Adipocyte (in vitro differentiated cells): ENCODE measurements at regions not wholly inside any gene's neighbourhood (a gene's known extent, or its start where the extent isn't known, plus 50 kb on each side); places are given as distances from the start of the nearest gene placed in this dataset.
A peak's percentile ranks its signal among the peaks of the same experiment; 100 is the strongest.
"Not testable (repeated sequence)": the region's sequence is repeated elsewhere in the genome, so short reads cannot be mapped to it uniquely, and the experiment has no call there.

ENCODE experiments used
- DNase-seq: peaks from one replicate; pipeline ENCODE4 v3.0.0-alpha.2; 2015; ENCODE audit warnings: low read depth
- H3K27me3 ChIP-seq: replicated peaks from 2 replicates; pipeline ENCODE4 v1.7.0; 2013; ENCODE audit warnings: mild to moderate bottlenecking, low read length, moderate library complexity; ENCODE audit not compliant: control insufficient read depth, insufficient read depth
- H3K36me3 ChIP-seq: 2 replicates; pipeline ENCODE4 v1.7.0; 2013; ENCODE audit warnings: low read length, mild to moderate bottlenecking, moderate library complexity; ENCODE audit not compliant: control insufficient read depth, insufficient read depth, severe bottlenecking
- H3K4me1 ChIP-seq: 2 replicates; pipeline ENCODE4 v1.7.0; 2013; ENCODE audit warnings: mild to moderate bottlenecking, low read length, moderate library complexity; ENCODE audit not compliant: control insufficient read depth, insufficient read depth
- H3K4me3 ChIP-seq: 2 replicates; pipeline ENCODE4 v1.7.0; 2013; ENCODE audit warnings: mild to moderate bottlenecking, low read length, moderate library complexity
- H3K9ac ChIP-seq: 2 replicates; pipeline ENCODE4 v1.7.0; 2013; ENCODE audit warnings: mild to moderate bottlenecking, low read length, moderate library complexity
- H3K9me3 ChIP-seq: 2 replicates; pipeline ENCODE4 v1.7.0; 2013; ENCODE audit warnings: mild to moderate bottlenecking, low read length, moderate library complexity; ENCODE audit not compliant: control insufficient read depth

- H3K9me3 ChIP-seq = no peaks in the 10 kb centered on the region
- no peaks in the 10 kb centered on the region for H3K36me3 ChIP-seq
- no peak overlapping the region for H3K4me3 ChIP-seq
- no peaks in the 10 kb centered on the region for H3K27me3 ChIP-seq
- DNase-seq = peak; percentile 4
- peaks cover 10% of the 10 kb centered on the region for H3K4me1 ChIP-seq
- no peak overlapping the region for H3K9ac ChIP-seq
Observed at GRCh38 chr7:91789086-91789485, 91.4 kb downstream of the MTERF1 start.

GRCh38 chr7:91789558-91789957, 90.9 kb downstream of the MTERF1 start:
- no peaks in the 10 kb centered on the region for H3K27me3 ChIP-seq
- H3K9ac ChIP-seq = no peak overlapping the region
- DNase-seq = no peak
- no peak overlapping the region for H3K4me3 ChIP-seq
- H3K4me1 ChIP-seq = peaks cover 10% of the 10 kb centered on the region
- H3K36me3 ChIP-seq = no peaks in the 10 kb centered on the region
- H3K9me3 ChIP-seq = no peaks in the 10 kb centered on the region

GRCh38 chr7:91790646-91791045, 89.9 kb downstream of the MTERF1 start:
- not testable (repeated sequence) for H3K9me3 ChIP-seq, H3K27me3 ChIP-seq, DNase-seq, H3K9ac ChIP-seq, H3K4me3 ChIP-seq, H3K36me3 ChIP-seq
- H3K4me1 ChIP-seq = peaks cover 10% of the 10 kb centered on the region

- Histone ChIP-seq H3K9me3 (no peaks in the 10 kb centered on the region), H3K4me1 (peaks cover 6% of the 10 kb centered on the region)
Observed at GRCh38 chr7:91796122-91796521, 84.4 kb downstream of the MTERF1 start.

GRCh38 chr7:91798425-91798824, 82.1 kb downstream of the MTERF1 start:
- no peak for DNase-seq
- Histone ChIP-seq H3K9me3 (no peaks in the 10 kb centered on the region), H3K9ac (no peak overlapping the region), H3K36me3 (no peaks in the 10 kb centered on the region), H3K4me3 (no peak overlapping the region), H3K27me3 (no peaks in the 10 kb centered on the region), H3K4me1 (peaks cover 6% of the 10 kb centered on the region)

More at GRCh38 chr7:91796122-91796521, 84.4 kb downstream of the MTERF1 start:
- Histone ChIP-seq H3K9ac (no peak overlapping the region), H3K4me3 (no peak overlapping the region), H3K36me3 (no peaks in the 10 kb centered on the region), H3K27me3 (no peaks in the 10 kb centered on the region)
- no peak for DNase-seq

- Histone ChIP-seq H3K9me3 (no peaks in the 10 kb centered on the region), H3K9ac (no peak overlapping the region), H3K4me3 (no peak overlapping the region), H3K4me1 (peaks cover 6% of the 10 kb centered on the region), H3K36me3 (no peaks in the 10 kb centered on the region), H3K27me3 (no peaks in the 10 kb centered on the region)
- no peak for DNase-seq
Observed at GRCh38 chr7:91800389-91800788, 80.1 kb downstream of the MTERF1 start.

- no peak overlapping the region for H3K9ac ChIP-seq
- no peak for DNase-seq
- peaks cover 6% of the 10 kb centered on the region for H3K4me1 ChIP-seq
- H3K9me3 ChIP-seq = no peaks in the 10 kb centered on the region
- H3K4me3 ChIP-seq = no peak overlapping the region
- no peaks in the 10 kb centered on the region for H3K36me3 ChIP-seq
- no peaks in the 10 kb centered on the region for H3K27me3 ChIP-seq
Observed at GRCh38 chr7:91801331-91801983, 79.0 kb downstream of the MTERF1 start.

GRCh38 chr7:91811236-91811635, 69.3 kb downstream of the MTERF1 start:
- no peak overlapping the region for H3K9ac ChIP-seq
- H3K4me1 ChIP-seq = peaks cover 15% of the 10 kb centered on the region
- no peaks in the 10 kb centered on the region for H3K27me3 ChIP-seq
- H3K9me3 ChIP-seq = no peaks in the 10 kb centered on the region
- no peak overlapping the region for H3K4me3 ChIP-seq
- H3K36me3 ChIP-seq = no peaks in the 10 kb centered on the region
- no peak for DNase-seq

- no peaks in the 10 kb centered on the region for H3K9me3 ChIP-seq
- no peak overlapping the region for H3K9ac ChIP-seq
- H3K36me3 ChIP-seq = no peaks in the 10 kb centered on the region
- DNase-seq = no peak
- H3K4me3 ChIP-seq = no peak overlapping the region
- H3K4me1 ChIP-seq = peaks cover 15% of the 10 kb centered on the region
- no peaks in the 10 kb centered on the region for H3K27me3 ChIP-seq
Observed at GRCh38 chr7:91811641-91812040, 68.9 kb downstream of the MTERF1 start.

GRCh38 chr7:91812388-91812787, 68.1 kb downstream of the MTERF1 start:
- no peaks in the 10 kb centered on the region for H3K27me3 ChIP-seq
- H3K4me1 ChIP-seq = peaks cover 15% of the 10 kb centered on the region
- no peaks in the 10 kb centered on the region for H3K9me3 ChIP-seq
- no peak overlapping the region for H3K4me3 ChIP-seq
- no peak overlapping the region for H3K9ac ChIP-seq
- DNase-seq = no peak
- H3K36me3 ChIP-seq = no peaks in the 10 kb centered on the region

GRCh38 chr7:91814189-91814588, 66.3 kb downstream of the MTERF1 start:
- Histone ChIP-seq H3K27me3 (no peaks in the 10 kb centered on the region), H3K4me3 (no peak overlapping the region), H3K9me3 (no peaks in the 10 kb centered on the region), H3K9ac (no peak overlapping the region), H3K4me1 (peaks cover 15% of the 10 kb centered on the region), H3K36me3 (no peaks in the 10 kb centered on the region)
- no peak for DNase-seq
